ENCODE measurements at regions not wholly inside any gene's neighbourhood (a gene's known extent, or its start where the extent isn't known, plus 50 kb on each side); places are given as distances from the start of the nearest gene placed in this dataset.

- intact Hi-C loops (cut with micrococcal nuclease), result no loop called here
- Mint-ChIP-seq H3K27me3 (no peaks in the 10 kb centered on the region), H3K4me3 (no peak overlapping the region), H3K9me3 (no peaks in the 10 kb centered on the region), H3K4me1 (peaks cover 2% of the 10 kb centered on the region), H3K27ac (no peak overlapping the region), H3K36me3 (ENCODE audit: low read depth) (no peaks in the 10 kb centered on the region)
- DNase-seq, result no peak
Observed at GRCh38 chr10:78186572-78186971, 152.9 kb downstream of the RPS24 start.

DNA sequence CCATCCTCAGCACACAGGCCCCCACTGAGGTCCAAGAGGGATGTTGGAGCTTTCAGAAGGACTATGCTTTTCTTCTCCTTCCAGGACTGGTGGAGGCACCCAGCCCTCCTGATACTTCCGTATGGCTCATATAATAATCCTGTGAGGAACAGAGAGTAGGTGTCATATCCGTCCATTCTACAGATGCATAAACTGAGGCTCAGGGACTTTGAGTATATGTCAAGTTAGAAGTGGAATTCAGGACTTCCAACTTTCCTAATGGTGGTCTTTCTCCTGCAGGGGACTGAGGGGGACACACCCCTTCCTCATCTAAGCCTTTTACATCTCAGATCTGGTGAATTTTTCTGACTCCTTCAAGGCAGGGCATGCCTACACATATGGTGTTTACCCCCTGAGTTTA, 153.7 kb downstream of the RPS24 start:
- no peak for DNase-seq
- Mint-ChIP-seq H3K27me3 (no peaks in the 10 kb centered on the region), H3K4me3 (no peak overlapping the region), H3K4me1 (peaks cover 2% of the 10 kb centered on the region), H3K27ac (no peak overlapping the region), H3K36me3 (ENCODE audit: low read depth) (no peaks in the 10 kb centered on the region), H3K9me3 (no peaks in the 10 kb centered on the region)
- intact Hi-C loops (cut with micrococcal nuclease), result no loop called here

GRCh38 chr10:78188446-78188845, 154.8 kb downstream of the RPS24 start:
- Mint-ChIP-seq H3K4me1 (no peaks in the 10 kb centered on the region), H3K36me3 (ENCODE audit: low read depth) (no peaks in the 10 kb centered on the region), H3K9me3 (no peaks in the 10 kb centered on the region), H3K4me3 (no peak overlapping the region), H3K27me3 (no peaks in the 10 kb centered on the region), H3K27ac (no peak overlapping the region)
- DNase-seq, result no peak
- intact Hi-C loops (cut with micrococcal nuclease), result no loop called here

GRCh38 chr10:78190051-78190825, 156.6 kb downstream of the RPS24 start:
- DNase-seq, result no peak
- Mint-ChIP-seq H3K27ac (no peak overlapping the region), H3K4me3 (no peak overlapping the region), H3K36me3 (ENCODE audit: low read depth) (no peaks in the 10 kb centered on the region), H3K27me3 (no peaks in the 10 kb centered on the region), H3K4me1 (no peaks in the 10 kb centered on the region), H3K9me3 (no peaks in the 10 kb centered on the region)
- intact Hi-C loops (cut with micrococcal nuclease), result no loop called here

DNA sequence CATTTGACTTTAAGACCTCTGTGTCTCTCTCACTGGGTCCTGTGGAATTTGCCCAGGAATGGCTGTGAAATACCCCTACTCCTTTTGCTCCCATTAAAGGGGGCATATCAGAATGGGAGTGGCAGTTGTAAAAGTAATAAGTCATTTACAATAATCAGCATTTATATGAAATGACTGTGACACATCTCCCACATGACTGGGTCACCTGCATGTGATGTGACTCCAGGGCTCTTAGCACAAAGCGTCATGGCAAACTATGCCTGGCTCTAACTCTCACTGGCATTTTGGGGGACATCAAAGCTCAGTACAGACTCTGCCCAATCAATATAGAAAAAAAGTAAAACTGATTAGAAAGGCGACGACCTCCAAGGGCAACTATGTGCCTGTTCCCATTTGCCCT, 157.6 kb downstream of the RPS24 start:
- no peak overlapping the region for H3K4me3 Mint-ChIP-seq
- intact Hi-C loops (cut with micrococcal nuclease), result no loop called here

GRCh38 chr10:78193189-78193588, 159.5 kb downstream of the RPS24 start:
- Mint-ChIP-seq H3K27me3 (no peaks in the 10 kb centered on the region), H3K4me3 (no peak overlapping the region), H3K27ac (no peak overlapping the region), H3K4me1 (no peaks in the 10 kb centered on the region), H3K9me3 (no peaks in the 10 kb centered on the region), H3K36me3 (ENCODE audit: low read depth) (no peaks in the 10 kb centered on the region)
- intact Hi-C loops (cut with micrococcal nuclease), result no loop called here
- DNase-seq, result no peak

More for the DNA sequence above, 157.6 kb downstream of the RPS24 start:
- H3K36me3 Mint-ChIP-seq (ENCODE audit: low read depth), result no peaks in the 10 kb centered on the region
- H3K27ac Mint-ChIP-seq, result no peak overlapping the region
- no peaks in the 10 kb centered on the region for H3K27me3 Mint-ChIP-seq
- no peaks in the 10 kb centered on the region for H3K9me3 Mint-ChIP-seq
- no peak for DNase-seq
- H3K4me1 Mint-ChIP-seq, result no peaks in the 10 kb centered on the region

GRCh38 chr10:78194050-78194449, 160.4 kb downstream of the RPS24 start:
- intact Hi-C loops (cut with micrococcal nuclease), result no loop called here

DNA sequence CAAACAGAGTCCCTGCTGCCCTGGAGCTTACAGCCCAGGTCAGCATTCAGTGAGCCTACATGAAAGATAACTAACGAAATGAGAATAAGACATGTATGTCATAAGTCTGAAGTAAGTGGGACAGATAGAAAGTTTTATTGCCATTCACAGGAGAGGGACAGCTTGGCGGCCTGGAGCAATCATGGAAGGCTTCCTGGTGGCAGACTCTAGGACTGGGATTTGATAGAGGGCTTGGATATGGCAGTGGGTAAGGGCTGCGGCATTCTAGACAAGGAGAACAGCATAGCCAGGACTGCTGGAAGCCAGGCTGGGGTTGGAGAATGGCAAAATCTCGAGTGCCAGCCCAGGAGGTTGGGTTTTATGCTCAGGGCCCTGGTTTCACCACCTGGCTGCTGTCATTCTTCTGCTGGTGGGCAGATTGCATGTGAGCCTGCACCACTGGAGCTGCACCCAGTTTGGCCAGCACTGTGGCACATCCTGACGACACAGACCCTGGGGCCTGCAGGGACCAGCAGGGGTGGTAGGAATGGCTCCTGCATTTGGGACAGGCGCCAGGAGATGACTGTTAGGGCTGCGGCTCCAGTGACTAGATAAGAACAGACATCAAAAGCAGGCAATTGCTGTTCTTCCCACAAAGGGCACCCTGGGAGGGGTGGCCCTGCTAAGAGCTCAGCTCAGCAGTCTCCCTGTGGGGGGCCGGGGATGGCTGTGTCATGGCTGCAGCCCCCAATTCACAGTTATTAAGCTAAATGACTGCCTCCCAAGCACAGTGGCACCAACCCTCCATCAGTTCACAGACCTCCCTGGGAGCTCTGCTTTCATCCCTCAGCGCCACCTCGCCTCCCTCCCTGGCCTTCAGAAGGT, 161.1 kb downstream of the RPS24 start:
- Mint-ChIP-seq H3K27me3 (no peaks in the 10 kb centered on the region), H3K27ac (no peak overlapping the region), H3K9me3 (no peaks in the 10 kb centered on the region), H3K4me3 (no peak overlapping the region), H3K36me3 (ENCODE audit: low read depth) (no peaks in the 10 kb centered on the region), H3K4me1 (no peaks in the 10 kb centered on the region)
- intact Hi-C loops (cut with micrococcal nuclease), result no loop called here
- no peak for DNase-seq

More at GRCh38 chr10:78194050-78194449, 160.4 kb downstream of the RPS24 start:
- Mint-ChIP-seq H3K27me3 (no peaks in the 10 kb centered on the region), H3K36me3 (ENCODE audit: low read depth) (no peaks in the 10 kb centered on the region), H3K4me1 (no peaks in the 10 kb centered on the region), H3K9me3 (no peaks in the 10 kb centered on the region), H3K4me3 (no peak overlapping the region), H3K27ac (no peak overlapping the region)
- DNase-seq, result no peak

DNA sequence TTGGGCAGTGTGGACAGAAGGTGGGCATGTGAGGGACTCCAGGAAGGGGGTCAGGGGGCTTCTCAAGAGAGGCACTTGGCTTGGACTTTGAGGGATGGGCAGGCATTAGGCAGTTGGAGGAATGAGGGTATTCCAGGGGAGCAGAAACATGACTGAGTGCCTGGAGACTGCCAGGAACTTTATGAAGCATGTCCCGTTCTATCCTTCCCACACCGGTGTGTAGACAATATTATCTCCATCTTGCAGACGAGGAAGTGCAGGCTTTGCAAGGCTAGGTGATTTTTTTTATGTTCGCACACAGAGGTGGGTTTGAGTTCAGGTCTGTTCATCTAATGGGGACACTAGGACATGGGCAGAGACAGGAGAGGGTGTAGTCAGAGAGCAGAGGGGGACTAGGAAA, 162.7 kb downstream of the RPS24 start:
- DNase-seq, result no peak
- Mint-ChIP-seq H3K27ac (no peak overlapping the region), H3K27me3 (no peaks in the 10 kb centered on the region), H3K36me3 (ENCODE audit: low read depth) (no peaks in the 10 kb centered on the region), H3K4me3 (no peak overlapping the region), H3K4me1 (no peaks in the 10 kb centered on the region), H3K9me3 (no peaks in the 10 kb centered on the region)
- intact Hi-C loops (cut with micrococcal nuclease), result no loop called here

- no peak for DNase-seq
- H3K36me3 Mint-ChIP-seq (ENCODE audit: low read depth), result no peaks in the 10 kb centered on the region
- no peaks in the 10 kb centered on the region for H3K4me1 Mint-ChIP-seq
- no peak overlapping the region for H3K27ac Mint-ChIP-seq
- no peaks in the 10 kb centered on the region for H3K27me3 Mint-ChIP-seq
- intact Hi-C loops (cut with micrococcal nuclease), result no loop called here
- no peak overlapping the region for H3K4me3 Mint-ChIP-seq
- H3K9me3 Mint-ChIP-seq, result no peaks in the 10 kb centered on the region
Observed at GRCh38 chr10:78196964-78197363, 163.3 kb downstream of the RPS24 start.

GRCh38 chr10:78197628-78198272, 164.1 kb downstream of the RPS24 start:
- intact Hi-C loops (cut with micrococcal nuclease), result no loop called here
- Mint-ChIP-seq H3K27ac (no peak overlapping the region), H3K4me3 (no peak overlapping the region), H3K9me3 (no peaks in the 10 kb centered on the region), H3K4me1 (no peaks in the 10 kb centered on the region), H3K36me3 (ENCODE audit: low read depth) (no peaks in the 10 kb centered on the region), H3K27me3 (no peaks in the 10 kb centered on the region)
- no peak for DNase-seq

GRCh38 chr10:78199005-78199725, 165.5 kb downstream of the RPS24 start:
- no peaks in the 10 kb centered on the region for H3K9me3 Mint-ChIP-seq
- no peaks in the 10 kb centered on the region for H3K27me3 Mint-ChIP-seq
- H3K27ac Mint-ChIP-seq, result no peak overlapping the region
- H3K4me3 Mint-ChIP-seq, result no peak overlapping the region
- H3K4me1 Mint-ChIP-seq, result no peaks in the 10 kb centered on the region
- no peaks in the 10 kb centered on the region for H3K36me3 Mint-ChIP-seq (ENCODE audit: low read depth)
- intact Hi-C loops (cut with micrococcal nuclease), result no loop called here
- no peak for DNase-seq

- no peak for DNase-seq
- H3K4me3 Mint-ChIP-seq, result no peak overlapping the region
- no peaks in the 10 kb centered on the region for H3K36me3 Mint-ChIP-seq (ENCODE audit: low read depth)
- no peaks in the 10 kb centered on the region for H3K9me3 Mint-ChIP-seq
- intact Hi-C loops (cut with micrococcal nuclease), result no loop called here
- H3K27ac Mint-ChIP-seq, result no peak overlapping the region
- H3K4me1 Mint-ChIP-seq, result no peaks in the 10 kb centered on the region
- no peaks in the 10 kb centered on the region for H3K27me3 Mint-ChIP-seq
Observed at GRCh38 chr10:78199759-78200158, 166.1 kb downstream of the RPS24 start.

Data from activated CD4-positive, alpha-beta T cell treated with anti-CD3 and anti-CD28 coated beads, Interleukin-2, amount 10 ng/mL, durations not matched to agents 24 days and 14 days (primary cell).